ENCODE measurements at regions not wholly inside any gene's neighbourhood (a gene's known extent, or its start where the extent isn't known, plus 50 kb on each side); places are given as distances from the start of the nearest gene placed in this dataset.

DNA sequence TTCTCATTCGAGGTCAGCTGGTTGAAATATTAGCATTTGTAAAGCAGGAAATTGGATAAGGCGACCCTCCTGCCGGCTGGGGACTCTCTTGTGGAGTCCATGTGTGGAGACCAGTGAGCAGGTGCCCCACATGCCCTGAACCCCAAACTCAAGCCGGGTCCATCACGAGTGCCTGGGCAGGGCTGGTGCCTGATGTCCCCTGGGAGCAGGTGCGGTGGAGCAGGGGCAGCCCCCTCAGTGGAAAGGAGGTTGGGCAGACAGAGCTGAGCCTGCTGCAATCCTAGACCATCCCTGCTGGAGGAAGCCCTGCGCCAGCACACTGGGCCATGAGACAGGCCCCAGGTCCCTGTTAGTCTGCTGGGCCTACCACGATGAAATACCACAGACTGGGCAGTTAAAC lies 395.6 kb downstream of the NPHP4 start:
- DNase-seq = no peak

DNA sequence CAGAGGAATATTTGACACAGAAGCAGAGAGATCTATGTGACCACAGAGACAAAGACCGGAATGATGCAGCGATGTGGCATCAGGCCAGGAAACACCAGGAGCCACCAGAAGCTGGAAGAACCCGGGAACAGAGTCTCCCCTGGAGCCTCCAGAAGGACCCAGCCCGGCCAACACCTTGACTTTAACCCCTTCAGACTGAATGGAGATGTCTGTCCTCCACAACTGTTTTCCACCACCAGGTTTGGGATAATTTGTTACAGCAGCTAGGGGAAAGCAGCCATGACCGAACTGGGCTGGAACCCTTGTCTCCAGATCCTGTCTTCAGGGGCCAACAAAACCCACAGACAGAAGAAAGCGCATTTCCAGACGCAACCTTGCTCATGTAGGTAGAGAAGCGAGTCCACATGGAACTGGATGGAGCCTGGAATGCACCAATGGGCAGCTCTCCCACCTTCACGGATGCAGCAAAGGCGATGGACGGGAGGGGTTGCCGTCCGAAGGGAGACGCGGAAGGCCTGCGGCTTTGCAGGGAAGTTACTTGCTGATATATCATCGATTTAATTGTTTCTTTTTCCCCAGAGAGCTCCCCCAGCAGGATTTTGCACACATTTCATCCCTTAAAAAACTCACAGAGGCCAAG lies 396.6 kb downstream of the NPHP4 start:
- DNase-seq = no peak

DNA sequence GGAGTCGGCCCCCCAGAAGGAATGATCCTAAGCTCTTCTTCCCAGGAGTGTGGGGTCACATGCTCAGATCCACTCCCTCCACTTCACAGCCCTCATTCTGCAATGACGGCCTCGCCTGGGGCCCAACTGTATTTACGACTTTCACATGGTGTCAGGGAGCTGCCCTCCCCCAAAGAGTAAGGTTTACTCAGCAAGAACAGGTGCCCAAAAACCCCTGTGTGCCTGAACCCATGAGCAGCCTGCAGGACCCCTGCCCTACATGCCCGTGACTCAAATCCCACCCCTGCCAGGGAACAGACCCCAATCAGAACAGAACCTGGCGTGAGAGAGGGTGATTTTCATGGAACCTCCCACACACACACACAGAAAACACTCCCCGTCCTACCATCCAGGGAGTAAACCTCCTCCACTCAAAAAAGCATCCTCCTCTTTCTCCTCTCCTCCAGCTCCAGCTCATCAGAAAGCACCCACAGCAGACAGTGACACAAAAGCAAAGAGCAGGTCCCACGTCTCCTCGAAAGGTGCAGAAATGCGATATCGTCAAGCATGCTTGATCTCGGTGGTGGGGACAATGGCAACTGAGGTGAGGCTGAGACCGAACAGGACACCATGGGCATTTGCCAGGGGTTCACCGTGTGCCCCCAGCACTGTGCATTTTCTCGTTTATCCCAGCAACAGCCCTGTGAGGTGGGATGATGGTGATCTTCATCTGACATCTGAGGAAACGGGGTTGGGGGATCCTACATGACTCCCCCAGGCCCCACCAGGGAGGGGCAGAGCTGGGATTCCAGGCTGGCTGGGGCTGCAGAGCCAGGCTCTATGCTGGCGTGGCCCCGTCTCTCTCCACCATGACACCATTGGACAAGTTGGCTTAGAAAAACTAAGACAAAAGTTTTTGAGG lies 397.9 kb downstream of the NPHP4 start:
- no peak for DNase-seq

DNA sequence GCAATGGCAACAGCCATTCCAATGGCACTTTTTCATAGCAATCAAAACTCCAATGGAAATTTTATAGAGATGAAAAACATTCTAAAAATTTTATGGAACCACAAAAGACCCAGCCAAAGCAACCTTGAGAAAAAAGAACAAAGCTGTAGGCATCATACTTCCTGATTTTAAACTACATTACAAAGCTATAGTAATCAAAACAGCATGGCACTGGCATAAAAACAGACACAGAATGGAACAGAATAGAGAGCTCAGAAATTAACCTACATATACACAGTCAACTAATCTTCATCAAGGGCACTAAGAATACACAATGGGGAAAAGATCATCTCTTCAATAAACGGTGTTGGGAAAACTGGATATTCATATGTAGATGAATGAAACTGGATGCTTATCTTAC lies 401.5 kb downstream of the NPHP4 start:
- DNase-seq = no peak

GRCh38 chr1:5586629-5587028 lies 405.6 kb downstream of the NPHP4 start:
- DNase-seq = no peak

DNA sequence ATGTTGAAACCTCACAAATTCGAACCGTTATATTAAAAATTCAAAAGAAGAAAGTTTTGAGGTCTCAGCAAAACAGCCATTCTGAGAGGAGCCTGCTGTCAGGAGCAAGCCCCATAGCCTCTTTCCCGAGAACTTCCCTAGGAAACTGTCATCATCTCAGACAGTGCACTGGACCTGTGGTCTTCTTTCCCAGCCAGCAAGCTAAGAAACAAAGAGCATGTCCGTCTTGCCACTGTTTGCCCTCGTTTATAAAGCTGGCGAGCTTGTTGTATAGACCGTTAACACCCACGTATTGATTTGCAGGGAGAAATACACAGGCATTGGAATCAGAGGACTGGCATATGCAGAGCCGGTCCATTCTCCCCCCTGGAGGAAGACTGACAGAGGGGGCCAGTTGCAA lies 407.0 kb downstream of the NPHP4 start:
- no peak for DNase-seq

- no peak for DNase-seq
These were observed 411.3 kb downstream of the NPHP4 start for GRCh38 chr1:5580926-5581325.

- no peak for DNase-seq
These were observed 412.3 kb downstream of the NPHP4 start for GRCh38 chr1:5579966-5580365.

- no peak for DNase-seq
These were observed 413.5 kb downstream of the NPHP4 start for GRCh38 chr1:5578690-5579089.

GRCh38 chr1:5577255-5578040 lies 414.8 kb downstream of the NPHP4 start:
- no peak for DNase-seq

DNA sequence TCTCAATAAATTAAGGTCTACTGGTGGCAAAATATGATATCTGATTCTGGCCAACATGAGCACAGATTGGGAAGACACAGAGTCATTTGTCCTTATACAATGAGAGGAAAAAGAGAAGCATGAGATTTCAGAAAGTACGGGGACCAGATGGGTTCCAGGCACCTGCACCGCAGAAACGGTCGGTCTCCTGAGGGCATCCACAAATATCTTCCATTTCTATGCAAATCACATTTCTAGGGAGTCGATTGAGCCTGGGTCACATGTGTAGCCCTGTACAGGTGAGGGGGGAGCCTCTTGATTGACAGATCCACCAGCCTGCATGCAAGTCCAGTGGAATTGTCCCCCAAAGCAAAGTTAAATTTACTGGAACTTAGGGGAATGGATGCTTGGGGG lies 415.6 kb downstream of the NPHP4 start:
- DNase-seq = no peak

GRCh38 chr1:5576011-5576672 lies 416.1 kb downstream of the NPHP4 start:
- DNase-seq = no peak

GRCh38 chr1:5575396-5575940 lies 416.8 kb downstream of the NPHP4 start:
- DNase-seq = no peak

- no peak for DNase-seq
These were observed 417.6 kb downstream of the NPHP4 start for GRCh38 chr1:5574641-5575040.

- DNase-seq = no peak
These were observed 419.4 kb downstream of the NPHP4 start for GRCh38 chr1:5572794-5573193.

DNA sequence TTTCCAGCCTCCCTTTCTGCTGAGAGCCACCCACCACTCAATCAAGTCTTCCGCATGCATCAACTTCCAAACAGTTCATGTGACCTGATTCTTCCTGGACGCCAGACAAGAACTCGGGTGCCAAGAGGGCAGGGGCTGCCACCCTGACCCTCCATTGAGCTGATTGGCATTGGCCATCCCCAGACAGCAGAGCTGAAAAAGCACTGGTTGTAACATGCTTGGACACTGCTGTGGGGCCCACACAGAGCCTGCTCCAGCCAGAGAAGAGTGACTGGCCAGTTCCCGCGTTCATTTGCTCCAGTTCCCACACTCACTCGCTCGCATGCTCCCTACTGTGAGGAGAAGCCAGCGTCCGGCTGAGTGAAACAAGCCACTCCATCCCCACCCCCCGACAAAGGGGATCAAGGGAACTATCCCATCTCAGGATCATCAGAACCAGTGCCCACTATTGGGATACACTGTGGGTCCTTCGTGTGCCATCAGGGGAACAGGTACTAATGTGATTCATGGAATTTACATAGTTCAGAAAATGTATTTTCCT lies 420.3 kb downstream of the NPHP4 start:
- DNase-seq = no peak

DNA sequence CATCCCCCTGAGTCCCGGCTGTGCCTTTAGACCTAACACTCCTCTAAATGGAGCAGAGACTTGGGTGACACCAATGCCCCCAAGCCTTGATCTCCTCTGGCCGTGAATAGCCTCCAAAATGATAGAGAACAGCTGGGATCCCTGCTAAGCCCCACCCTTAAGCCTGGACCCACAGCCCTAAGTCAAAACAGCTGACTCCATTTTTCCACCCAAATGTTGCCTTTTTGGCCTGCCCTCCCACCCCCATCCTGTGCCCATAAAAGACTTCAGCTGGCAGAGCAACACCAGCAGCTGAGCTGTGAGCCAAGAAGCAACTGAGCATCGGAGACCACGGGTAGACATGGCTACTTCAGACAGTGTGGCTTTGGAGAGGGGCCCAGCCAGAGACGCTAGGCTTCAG lies 420.8 kb downstream of the NPHP4 start:
- DNase-seq = no peak

GRCh38 chr1:5570931-5571330 lies 421.3 kb downstream of the NPHP4 start:
- peak; percentile 4 for DNase-seq

GRCh38 chr1:5568321-5568720 lies 423.9 kb downstream of the NPHP4 start:
- no peak for DNase-seq

DNA sequence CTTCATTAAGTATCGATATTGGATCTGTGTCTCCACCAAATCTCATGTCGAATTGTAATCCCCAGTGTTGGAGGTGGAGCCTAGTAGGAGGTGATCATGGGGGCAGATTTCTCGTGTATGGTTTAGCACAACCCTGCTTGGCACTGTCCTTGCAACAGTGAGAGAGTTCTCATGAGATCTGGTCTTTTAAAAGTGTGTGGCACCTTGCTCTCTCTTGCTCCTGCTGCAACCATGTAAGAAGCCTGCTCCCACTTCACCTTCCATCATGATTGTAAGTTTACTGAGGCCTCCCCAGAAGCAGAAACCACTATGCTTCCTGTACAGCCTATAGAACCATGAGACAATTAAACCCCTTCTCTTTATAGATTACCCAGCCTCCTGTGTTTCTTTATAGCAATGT lies 424.4 kb downstream of the NPHP4 start:
- no peak for DNase-seq

- DNase-seq = no peak
These were observed 425.3 kb downstream of the NPHP4 start for GRCh38 chr1:5566924-5567323.
